ENCODE measurements at regions not wholly inside any gene's neighbourhood (a gene's known extent, or its start where the extent isn't known, plus 50 kb on each side); places are given as distances from the start of the nearest gene placed in this dataset.

DNA sequence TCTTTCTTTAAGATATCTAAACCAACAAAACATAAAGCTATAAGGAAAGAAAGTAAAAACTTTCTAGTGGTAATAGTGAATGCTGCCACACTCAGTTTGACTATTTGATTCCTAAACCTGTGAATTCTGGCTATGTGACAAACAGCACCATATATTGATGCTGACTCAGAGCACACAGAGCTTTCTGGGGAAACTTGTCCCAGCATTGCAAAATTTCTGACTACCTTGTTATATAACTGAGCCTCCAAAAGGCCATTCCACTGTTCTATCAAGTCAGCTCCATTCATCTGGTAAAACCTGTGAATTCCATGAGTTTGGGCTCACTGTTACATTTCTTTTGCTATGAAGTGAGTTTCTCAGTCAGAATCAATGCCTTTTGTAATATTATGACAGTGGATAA lies 1229.7 kb downstream of the PCDH18 start:
- DNase-seq = no peak
- no peak overlapping the region for H3K4me3 ChIP-seq
- H3K27ac ChIP-seq = no peak overlapping the region
- TF ChIP-seq EP300 (IDR thresholded peaks at IDR 0.05) (no peak), POLR2A (IDR thresholded peaks at IDR 0.05) (no peak), CTCF (IDR thresholded peaks at IDR 0.05) (no peak), POLR2AphosphoS5 (IDR thresholded peaks at IDR 0.05) (no peak)
- H3K36me3 ChIP-seq = no peaks in the 10 kb centered on the region
- intact Hi-C loops (cut with DNase I; ENCODE audit: low total_unique reads) = no loop called here
- H3K9me3 ChIP-seq = peaks cover 0 to 6% (median 0%) of the 10 kb centered on the region in 4 donors
- no peaks in the 10 kb centered on the region for H3K27me3 ChIP-seq
- no peaks in the 10 kb centered on the region for H3K4me1 ChIP-seq

DNA sequence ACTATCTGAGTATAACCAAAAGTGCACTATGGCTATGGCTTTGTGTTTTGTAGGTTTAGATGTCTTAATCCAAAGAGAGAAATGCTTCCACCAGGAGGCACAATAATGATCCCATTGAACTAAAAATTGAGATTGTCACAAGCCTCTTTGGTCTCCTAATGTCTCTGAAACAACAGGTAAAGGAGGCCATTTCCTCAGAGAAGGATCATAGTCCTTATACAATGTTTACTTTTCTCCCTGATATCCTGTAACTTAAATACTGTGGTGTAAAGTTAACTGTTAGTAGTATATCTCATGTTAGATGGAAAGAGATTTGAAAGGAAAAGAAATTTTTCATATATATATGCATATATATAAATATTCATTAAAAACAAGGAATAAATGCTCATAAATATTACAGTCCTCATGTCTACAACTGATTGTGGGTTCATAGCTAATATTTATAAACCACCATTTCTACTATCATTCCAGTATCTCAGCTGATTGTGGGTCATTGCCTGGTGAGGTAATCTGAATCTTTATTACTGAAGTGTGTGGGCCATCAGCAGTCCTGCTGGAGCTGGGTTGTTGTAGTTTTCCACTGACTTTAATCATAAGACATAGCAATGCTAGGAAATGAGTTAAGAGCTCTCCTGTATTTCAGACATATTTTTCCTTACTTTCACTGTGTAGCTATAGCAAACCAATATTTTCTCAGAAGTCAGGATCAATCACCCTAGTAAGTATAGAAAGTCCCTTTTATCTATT lies 1230.4 kb downstream of the PCDH18 start:
- no peak for TF ChIP-seq POLR2AphosphoS5 (IDR thresholded peaks at IDR 0.05)
- peak in 1 of 2 donors; percentile 1 for DNase-seq
- Histone ChIP-seq H3K27me3 (no peaks in the 10 kb centered on the region), H3K36me3 (no peaks in the 10 kb centered on the region), H3K4me3 (no peak overlapping the region), H3K4me1 (no peaks in the 10 kb centered on the region), H3K27ac (no peak overlapping the region), H3K9me3 (peaks cover 0 to 6% (median 0%) of the 10 kb centered on the region in 4 donors)
- intact Hi-C loops (cut with DNase I; ENCODE audit: low total_unique reads) = no loop called here

DNA sequence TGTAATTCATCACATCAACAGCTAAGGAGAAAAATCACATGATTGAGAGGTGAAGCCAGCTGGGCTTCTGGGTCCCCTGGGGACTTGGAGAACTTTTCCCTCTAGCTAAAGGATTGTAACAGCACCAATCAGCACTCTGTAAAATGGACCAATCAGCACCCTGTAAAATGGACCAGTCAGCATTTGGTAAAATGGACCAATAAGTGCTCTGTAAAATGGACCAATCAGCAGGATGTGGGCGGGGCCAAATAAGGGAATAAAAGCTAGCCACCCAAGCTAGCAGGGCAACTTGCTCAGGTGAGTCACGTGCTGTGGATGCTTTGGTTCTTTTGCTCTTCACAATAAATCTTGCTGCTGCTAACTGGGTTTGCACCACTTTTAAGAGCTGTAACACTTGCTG lies 1248.3 kb downstream of the PCDH18 start:
- Histone ChIP-seq H3K9me3 (peaks cover 0 to 5% (median 0%) of the 10 kb centered on the region in 4 donors), H3K27ac (no peak overlapping the region), H3K4me1 (no peaks in the 10 kb centered on the region), H3K4me3 (no peak overlapping the region), H3K36me3 (no peaks in the 10 kb centered on the region), H3K27me3 (no peaks in the 10 kb centered on the region)
- TF ChIP-seq POLR2AphosphoS5 (IDR thresholded peaks at IDR 0.05) = no peak
- no peak for TF ChIP-seq POLR2A (IDR thresholded peaks at IDR 0.05)
- no peak for TF ChIP-seq CTCF (IDR thresholded peaks at IDR 0.05)
- TF ChIP-seq EP300 (IDR thresholded peaks at IDR 0.05) = no peak
- no peak for DNase-seq
- 65 to 89% (median 71%) methylated on average over 2 of the region's 2 CpGs for WGBS, 5 donors
- intact Hi-C loops (cut with DNase I; ENCODE audit: low total_unique reads) = no loop called here

GRCh38 chr4:136281889-136282288 lies 1250.4 kb downstream of the PCDH18 start:
- Histone ChIP-seq H3K9me3 (peaks cover 0 to 5% (median 0%) of the 10 kb centered on the region in 4 donors), H3K4me3 (no peak overlapping the region), H3K4me1 (no peaks in the 10 kb centered on the region), H3K27ac (no peak overlapping the region), H3K36me3 (no peaks in the 10 kb centered on the region), H3K27me3 (no peaks in the 10 kb centered on the region)
- WGBS, 5 donors = 15 to 33% (median 26%) methylated on average over 1 of the region's 1 CpG
- intact Hi-C loops (cut with DNase I; ENCODE audit: low total_unique reads) = no loop called here
- DNase-seq = no peak
- TF ChIP-seq EP300 (IDR thresholded peaks at IDR 0.05) = no peak
- no peak for TF ChIP-seq POLR2AphosphoS5 (IDR thresholded peaks at IDR 0.05)
- TF ChIP-seq POLR2A (IDR thresholded peaks at IDR 0.05) = no peak
- no peak for TF ChIP-seq CTCF (IDR thresholded peaks at IDR 0.05)

DNA sequence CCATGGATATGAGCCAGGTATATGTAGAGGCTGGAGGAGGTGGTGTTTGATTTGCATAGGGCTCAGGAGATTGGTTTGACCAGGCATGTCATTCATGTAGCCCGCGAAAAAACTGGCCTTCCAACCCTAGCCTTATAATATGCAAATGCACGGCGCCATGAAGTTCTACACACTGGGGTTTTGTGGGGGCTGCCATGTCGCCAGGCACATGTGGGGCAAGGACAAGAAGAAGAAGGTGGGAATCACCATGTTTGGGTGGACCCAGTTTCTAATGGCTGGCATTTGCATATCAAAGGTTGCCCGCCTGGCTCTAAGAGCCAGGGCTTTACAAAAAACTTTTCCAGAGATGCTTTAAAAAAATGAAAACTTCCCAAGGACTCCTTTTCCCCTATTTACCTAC lies 1251.0 kb downstream of the PCDH18 start:
- intact Hi-C loops (cut with DNase I; ENCODE audit: low total_unique reads) = no loop called here
- WGBS, 5 donors = 75 to 85% (median 78%) methylated on average over 6 of the region's 6 CpGs
- TF ChIP-seq CTCF (IDR thresholded peaks at IDR 0.05) = no peak
- no peak for TF ChIP-seq POLR2A (IDR thresholded peaks at IDR 0.05)
- no peak for TF ChIP-seq EP300 (IDR thresholded peaks at IDR 0.05)
- TF ChIP-seq POLR2AphosphoS5 (IDR thresholded peaks at IDR 0.05) = no peak
- no peak for DNase-seq
- Histone ChIP-seq H3K4me1 (no peaks in the 10 kb centered on the region), H3K27me3 (no peaks in the 10 kb centered on the region), H3K27ac (no peak overlapping the region), H3K4me3 (no peak overlapping the region), H3K36me3 (no peaks in the 10 kb centered on the region), H3K9me3 (peaks cover 0 to 5% (median 0%) of the 10 kb centered on the region in 4 donors)

Data from stomach (tissue), 8 donors.